ENCODE measurements at regions not wholly inside any gene's neighbourhood (a gene's known extent, or its start where the extent isn't known, plus 50 kb on each side); places are given as distances from the start of the nearest gene placed in this dataset.

DNA sequence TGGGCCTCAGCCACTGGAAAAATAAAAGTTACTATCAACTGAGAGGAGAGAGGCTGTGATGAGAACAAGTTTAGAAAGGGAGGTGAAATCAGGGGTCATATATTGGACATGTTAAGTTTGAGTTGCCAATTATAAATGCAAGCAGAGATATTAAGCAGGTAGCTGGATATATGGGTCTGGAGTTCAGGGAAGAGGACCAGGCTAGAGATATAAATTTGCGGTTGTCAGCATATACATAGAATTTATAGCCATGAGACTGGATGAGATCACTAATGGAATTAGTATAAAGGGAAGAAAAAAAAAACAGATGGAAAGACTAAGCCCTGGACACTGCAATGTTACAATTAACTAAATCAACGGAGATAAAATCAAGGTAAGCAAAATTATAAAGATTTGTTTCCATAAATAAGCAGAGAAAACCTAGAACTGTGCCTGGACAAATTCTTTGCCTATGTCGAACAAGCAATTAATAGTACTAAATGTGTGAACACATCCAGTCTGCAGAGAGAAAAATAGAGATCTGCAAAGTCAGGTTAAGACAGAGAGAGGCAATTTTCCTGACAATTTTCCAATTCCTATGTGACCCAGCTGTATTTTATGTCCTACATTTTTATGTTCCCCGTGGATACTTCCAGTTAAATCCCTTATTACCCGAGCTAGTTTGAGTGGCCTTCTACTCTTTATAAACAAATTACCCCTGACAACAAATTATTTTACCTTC lies 265.4 kb downstream of the GASK1B start:
- no peaks in the 10 kb centered on the region for H4K20me1 ChIP-seq (ENCODE audit: insufficient read depth)
- TF ChIP-seq, protein P1, sequence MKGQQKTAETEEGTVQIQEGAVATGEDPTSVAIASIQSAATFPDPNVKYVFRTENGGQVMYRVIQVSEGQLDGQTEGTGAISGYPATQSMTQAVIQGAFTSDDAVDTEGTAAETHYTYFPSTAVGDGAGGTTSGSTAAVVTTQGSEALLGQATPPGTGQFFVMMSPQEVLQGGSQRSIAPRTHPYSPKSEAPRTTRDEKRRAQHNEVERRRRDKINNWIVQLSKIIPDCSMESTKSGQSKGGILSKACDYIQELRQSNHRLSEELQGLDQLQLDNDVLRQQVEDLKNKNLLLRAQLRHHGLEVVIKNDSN (IDR thresholded peaks at IDR 0.05; ENCODE audit: borderline replicate concordance, low read depth), result no peak
- TF ChIP-seq JUND (IDR thresholded peaks at IDR 0.05) (no peak), FOXJ3 (CRISPR knock-in tag; IDR thresholded peaks at IDR 0.05) (no peak), MEF2A (IDR thresholded peaks at IDR 0.05; ENCODE audit: borderline replicate concordance, low read depth) (no peak), TCF12 (IDR thresholded peaks at IDR 0.05) (peak; percentile 22; the same call in 1 of the 2 replicates), GABPA (IDR thresholded peaks at IDR 0.05; ENCODE audit: low read depth) (no peak), RCOR1 (IDR thresholded peaks at IDR 0.05; ENCODE audit: low read length) (peak; percentile 49; the same call in 1 of the 2 replicates), CTCF (IDR thresholded peaks at IDR 0.05) (no peak), MXI1 (IDR thresholded peaks at IDR 0.05; ENCODE audit: low read depth, low read length) (no peak), NRF1 (IDR thresholded peaks at IDR 0.05; ENCODE audit: low read depth, low read length) (no peak), TEAD4 (IDR thresholded peaks at IDR 0.05; ENCODE audit: borderline replicate concordance, insufficient read depth) (no peak), ELF1 (IDR thresholded peaks at IDR 0.05) (no peak), EP300 (IDR thresholded peaks at IDR 0.05; ENCODE audit: borderline replicate concordance in 1 of 2, low read depth in 1 of 2, low read length in 1 of 2) (peak in 1 of 2 experiments; percentile 80; a peak in 2 of 4 replicates)
- TF ChIP-seq, protein P2, sequence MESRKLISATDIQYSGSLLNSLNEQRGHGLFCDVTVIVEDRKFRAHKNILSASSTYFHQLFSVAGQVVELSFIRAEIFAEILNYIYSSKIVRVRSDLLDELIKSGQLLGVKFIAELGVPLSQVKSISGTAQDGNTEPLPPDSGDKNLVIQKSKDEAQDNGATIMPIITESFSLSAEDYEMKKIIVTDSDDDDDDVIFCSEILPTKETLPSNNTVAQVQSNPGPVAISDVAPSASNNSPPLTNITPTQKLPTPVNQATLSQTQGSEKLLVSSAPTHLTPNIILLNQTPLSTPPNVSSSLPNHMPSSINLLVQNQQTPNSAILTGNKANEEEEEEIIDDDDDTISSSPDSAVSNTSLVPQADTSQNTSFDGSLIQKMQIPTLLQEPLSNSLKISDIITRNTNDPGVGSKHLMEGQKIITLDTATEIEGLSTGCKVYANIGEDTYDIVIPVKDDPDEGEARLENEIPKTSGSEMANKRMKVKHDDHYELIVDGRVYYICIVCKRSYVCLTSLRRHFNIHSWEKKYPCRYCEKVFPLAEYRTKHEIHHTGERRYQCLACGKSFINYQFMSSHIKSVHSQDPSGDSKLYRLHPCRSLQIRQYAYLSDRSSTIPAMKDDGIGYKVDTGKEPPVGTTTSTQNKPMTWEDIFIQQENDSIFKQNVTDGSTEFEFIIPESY (IDR thresholded peaks at IDR 0.05; ENCODE audit: borderline replicate concordance, low read depth), result no peak
- no peak overlapping the region for H3K4me2 ChIP-seq
- H2AFZ ChIP-seq (ENCODE audit: low read depth), result no peak overlapping the region
- 27% methylated on average over 5 of the region's 5 CpGs for WGBS (ENCODE audit: low lambda C conversion rate)
- ChIA-PET POLR2A (no interaction called here), CTCF (interaction anchor here (0.6 to 1.2 kb wide), 2 partner anchors 148 to 687 kb away, joined by 3 to 5 read pairs; partner anchors contain the start of gene GRIA2)
- peaks cover 0 to 6% of the 10 kb centered on the region in 2 experiments; a peak in 1 of 4 replicates for H3K4me1 ChIP-seq (ENCODE audit: control insufficient read depth in 1 of 2, insufficient read depth in 2 of 2, low read depth in 1 of 2, low read length in 1 of 2)
- no peak overlapping the region for H3K4me3 ChIP-seq (ENCODE audit: low read depth in 2 of 2, low read length in 1 of 2)
- H3K9me3 ChIP-seq, result no peaks in the 10 kb centered on the region
- no peaks in the 10 kb centered on the region for H3F3A ChIP-seq (replicated peaks; ENCODE audit: insufficient read depth)
- H3K27ac ChIP-seq (ENCODE audit: low read depth in 2 of 2, low read length in 1 of 2), result no peak overlapping the region
- DNase-seq, result no peak
- H3K27me3 ChIP-seq (ENCODE audit: insufficient read depth), result no peaks in the 10 kb centered on the region
- no peaks in the 10 kb centered on the region for H3K36me3 ChIP-seq (replicated peaks in 1 of 2; ENCODE audit: control insufficient read depth in 1 of 2, insufficient read depth in 2 of 2, low read length in 1 of 2)
- no peaks in the 10 kb centered on the region for H3K79me2 ChIP-seq (ENCODE audit: insufficient read depth)
- H3K9me2 ChIP-seq, result no peaks in the 10 kb centered on the region
- H3K9ac ChIP-seq, result no peak overlapping the region
